GM13976 (cell line): ENCODE measurements at regions not wholly inside any gene's neighbourhood (a gene's known extent, or its start where the extent isn't known, plus 50 kb on each side); places are given as distances from the start of the nearest gene placed in this dataset.

ENCODE experiments used
- DNase-seq: peaks from one replicate; pipeline ENCODE4 v3.0.0; 2012; ENCODE audit warnings: low spot score
- CTCF ChIP-seq: IDR thresholded peaks from 2 replicates; pipeline ENCODE4 v1.5.1; 2012; ENCODE audit warnings: borderline replicate concordance, mild to moderate bottlenecking; ENCODE audit not compliant: insufficient read depth; ENCODE audit errors: extremely low read depth, missing control alignments, control extremely low read depth
- in situ Hi-C: fragments of 300-500 bp; cut with MboI; formaldehyde crosslinking; loops from one replicate; pipeline ENCODE4 v1.12.0; 2022; ENCODE audit warnings: low sequenced_read_pairs, mixed read lengths, inconsistent platforms; ENCODE audit not compliant: unreplicated experiment

- no peak for DNase-seq
- no peak for TF ChIP-seq CTCF
- in situ Hi-C loops: no loop called here
These were observed 272.0 kb downstream of the PTPRC start for GRCh38 chr1:198910816-198911215.

GRCh38 chr1:198912046-198912445 lies 273.2 kb downstream of the PTPRC start:
- no peak for TF ChIP-seq CTCF
- in situ Hi-C loops: no loop called here
- DNase-seq: no peak

- no peak for TF ChIP-seq CTCF
- DNase-seq: no peak
- in situ Hi-C loops: no loop called here
These were observed 274.8 kb downstream of the PTPRC start for GRCh38 chr1:198913667-198914066.

GRCh38 chr1:198915327-198916231 lies 276.7 kb downstream of the PTPRC start:
- no peak for TF ChIP-seq CTCF
- no peak for DNase-seq
- in situ Hi-C loops: no loop called here

GRCh38 chr1:198917226-198917625 lies 278.4 kb downstream of the PTPRC start:
- DNase-seq: no peak
- TF ChIP-seq CTCF: no peak
- in situ Hi-C loops: no loop called here

- DNase-seq: no peak
- no peak for TF ChIP-seq CTCF
- in situ Hi-C loops: no loop called here
These were observed 280.1 kb downstream of the PTPRC start for GRCh38 chr1:198918920-198919319.
